ENCODE measurements at regions not wholly inside any gene's neighbourhood (a gene's known extent, or its start where the extent isn't known, plus 50 kb on each side); places are given as distances from the start of the nearest gene placed in this dataset.

- peak; percentile 3 for DNase-seq (ENCODE audit: low read depth)
- H3K4me3 ChIP-seq (ENCODE audit: low read depth, low read length): no peak overlapping the region
- no peak for TF ChIP-seq CTCF (conservative IDR thresholded peaks at IDR 0.05; ENCODE audit: low read depth, low read length)
These were observed 54.4 kb upstream of the CCDC6 start for GRCh38 chr10:59960751-59961150.

GRCh38 chr10:59959504-59960018 lies 53.2 kb upstream of the CCDC6 start:
- no peak for DNase-seq (ENCODE audit: low read depth)
- no peak overlapping the region for H3K4me3 ChIP-seq (ENCODE audit: low read depth, low read length)
- TF ChIP-seq CTCF (conservative IDR thresholded peaks at IDR 0.05; ENCODE audit: low read depth, low read length): no peak

- no peak for DNase-seq (ENCODE audit: low read depth)
- no peak overlapping the region for H3K4me3 ChIP-seq (ENCODE audit: low read depth, low read length)
- no peak for TF ChIP-seq CTCF (conservative IDR thresholded peaks at IDR 0.05; ENCODE audit: low read depth, low read length)
These were observed 52.5 kb upstream of the CCDC6 start for GRCh38 chr10:59958882-59959281.

GRCh38 chr10:59957975-59958374 lies 51.6 kb upstream of the CCDC6 start:
- DNase-seq (ENCODE audit: low read depth): no peak
- no peak overlapping the region for H3K4me3 ChIP-seq (ENCODE audit: low read depth, low read length)
- no peak for TF ChIP-seq CTCF (conservative IDR thresholded peaks at IDR 0.05; ENCODE audit: low read depth, low read length)
